ENCODE measurements at regions not wholly inside any gene's neighbourhood (a gene's known extent, or its start where the extent isn't known, plus 50 kb on each side); places are given as distances from the start of the nearest gene placed in this dataset.

DNA sequence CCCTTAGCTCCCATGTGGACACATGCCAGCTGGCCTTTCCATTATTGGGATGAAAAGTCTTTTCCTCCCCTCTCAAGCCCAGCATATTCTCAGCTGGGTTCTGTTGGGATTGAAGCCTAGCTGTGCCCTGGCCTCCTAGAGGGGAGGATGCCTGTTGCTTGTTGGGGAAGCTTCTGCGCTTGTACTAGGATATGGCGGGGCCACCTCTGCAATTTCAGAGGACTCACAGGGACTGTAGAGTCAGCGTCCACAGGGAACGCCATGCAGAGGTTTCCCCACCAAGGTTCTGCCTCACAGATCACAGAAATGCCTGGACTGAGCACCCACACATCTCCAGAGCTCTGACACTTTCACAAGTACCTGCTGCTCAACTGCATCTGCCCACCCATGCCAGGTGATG is 288.7 kb upstream of the FOXQ1 start:
- no peak for DNase-seq

DNA sequence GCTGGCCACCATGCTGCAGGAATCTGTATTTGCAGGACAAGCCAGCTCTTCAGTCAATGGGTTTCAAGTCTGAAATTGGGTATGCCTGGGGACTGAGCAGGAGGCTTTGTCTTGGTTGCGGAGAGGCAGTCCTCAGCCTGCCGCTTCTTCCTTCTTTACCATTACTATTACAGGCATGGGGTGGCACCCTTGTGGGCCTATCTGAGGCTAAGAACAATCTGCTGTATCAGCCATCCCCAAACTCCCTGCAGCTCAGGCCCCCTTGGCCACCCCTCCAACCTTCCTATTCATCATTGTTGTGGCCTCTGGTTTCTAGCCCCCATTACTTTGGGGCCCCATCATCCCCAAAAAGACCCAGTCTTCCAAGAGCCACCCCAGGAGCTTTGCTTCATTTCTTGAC is 289.2 kb upstream of the FOXQ1 start:
- no peak for DNase-seq

DNA sequence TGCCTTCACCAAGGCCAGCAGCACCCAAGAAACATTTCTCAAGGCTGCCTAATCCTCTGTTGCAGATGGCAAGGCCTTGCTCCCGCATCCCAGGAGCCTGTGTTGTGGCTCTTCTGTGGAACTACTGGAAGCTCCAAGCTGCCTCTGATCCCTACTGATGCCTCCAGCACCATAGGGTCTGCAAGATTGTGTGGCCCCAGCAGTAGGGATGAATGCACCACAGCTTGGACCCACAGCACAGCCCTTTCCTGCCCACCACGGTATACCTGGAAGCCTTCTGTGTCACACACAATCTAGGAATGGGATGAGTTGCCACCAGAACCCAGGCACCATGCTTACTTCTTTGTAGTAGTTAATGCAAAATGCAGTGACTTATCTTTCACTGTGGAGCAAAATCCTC is 291.1 kb upstream of the FOXQ1 start:
- DNase-seq, result no peak

- DNase-seq, result no peak
Measured at GRCh38 chr6:1020133-1020532, 291.8 kb upstream of the FOXQ1 start.

DNA sequence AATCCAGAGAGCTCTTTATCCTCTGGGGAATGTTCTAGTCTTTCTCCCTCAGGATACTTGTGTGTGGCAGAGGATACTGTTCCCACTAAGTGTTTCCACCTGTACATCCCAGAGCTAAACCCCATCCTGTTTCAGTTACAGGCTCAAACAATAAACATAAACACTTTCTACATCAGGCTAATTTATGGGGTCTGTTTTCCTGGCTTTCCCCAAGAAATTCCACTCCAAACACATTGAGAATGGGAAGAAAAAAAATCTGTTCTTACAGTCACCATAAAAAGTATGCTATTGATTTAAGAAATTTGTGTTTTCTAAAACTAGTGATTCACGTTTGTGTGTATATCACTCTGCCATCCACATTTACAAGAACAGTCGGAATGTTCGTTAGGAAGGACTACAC is 293.9 kb upstream of the FOXQ1 start:
- DNase-seq, result no peak

GRCh38 chr6:1016329-1017302 is 295.3 kb upstream of the FOXQ1 start:
- DNase-seq, result no peak

DNA sequence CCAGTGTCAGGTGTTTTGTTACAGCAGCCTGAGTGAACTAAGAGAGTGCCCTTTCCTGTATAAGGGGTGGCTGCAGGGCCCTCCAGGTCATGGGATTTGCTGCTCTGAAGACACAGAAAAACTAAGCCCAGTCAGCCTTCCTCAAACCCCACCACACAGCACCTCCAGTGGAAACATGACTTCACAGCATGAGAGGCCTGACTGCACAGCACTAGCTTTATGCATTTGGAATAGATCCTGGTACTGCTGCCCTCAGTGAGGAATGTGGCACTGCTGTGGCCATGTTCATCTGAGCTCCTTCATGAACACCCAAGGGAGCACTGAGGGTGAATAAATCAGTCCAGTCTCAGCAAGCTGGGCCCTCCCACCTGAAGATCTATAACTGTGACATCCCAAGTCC is 296.1 kb upstream of the FOXQ1 start:
- DNase-seq, result no peak

GRCh38 chr6:1014431-1014807 is 297.5 kb upstream of the FOXQ1 start:
- DNase-seq, result no peak

DNA sequence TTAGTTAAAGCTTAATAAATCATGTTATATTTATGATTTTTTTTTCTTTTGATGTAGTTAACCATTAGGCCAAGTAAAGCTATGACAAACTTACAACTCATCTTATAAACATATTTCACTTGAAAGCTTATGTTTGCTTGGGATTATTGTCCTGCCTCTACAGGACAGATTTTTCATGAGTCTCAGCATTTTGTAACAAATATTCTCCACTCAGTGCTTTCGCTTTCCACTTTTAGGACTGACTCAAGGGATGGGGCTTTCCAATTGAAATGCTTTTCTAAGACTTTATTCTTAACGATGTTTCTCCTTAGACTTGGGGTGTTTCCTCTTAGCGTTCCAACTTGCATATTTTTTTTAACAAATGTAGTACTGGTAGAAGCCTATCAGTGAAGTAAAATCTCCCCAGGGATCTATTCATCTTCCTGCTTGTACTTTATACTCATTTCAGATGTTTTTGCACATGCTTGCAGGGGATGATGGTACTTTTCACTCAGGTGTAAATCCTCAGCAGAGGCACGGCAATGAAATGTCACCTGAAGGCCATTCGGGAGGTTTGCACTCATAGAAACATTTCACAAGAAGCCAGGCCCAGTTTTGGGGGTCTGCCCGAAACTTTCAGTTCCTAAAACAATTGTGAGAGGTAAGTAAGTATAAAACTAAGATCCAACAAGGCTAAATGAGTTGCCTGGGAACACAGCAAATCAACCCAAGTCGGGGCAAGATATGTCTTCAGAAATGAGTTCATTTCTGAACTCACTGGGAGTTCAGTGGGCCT is 298.1 kb upstream of the FOXQ1 start:
- no peak for DNase-seq

DNA sequence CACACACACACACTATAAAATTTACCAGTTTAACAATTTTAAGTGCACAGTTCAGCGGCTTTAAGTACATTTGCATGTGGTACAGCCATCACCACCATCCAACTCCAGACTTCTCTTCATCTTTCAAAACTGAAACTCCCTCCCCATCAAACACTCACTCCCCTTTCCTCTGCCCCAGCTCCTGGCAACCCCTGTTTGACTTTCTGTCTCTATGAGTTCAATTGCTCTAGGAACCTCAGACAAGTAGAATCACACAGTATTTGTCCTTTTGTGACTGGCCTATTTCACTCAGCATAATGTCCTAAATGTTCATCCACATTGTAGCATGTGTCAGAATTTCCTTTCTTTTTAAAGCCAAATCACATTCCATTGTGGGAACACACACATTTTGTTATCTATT is 302.8 kb upstream of the FOXQ1 start:
- DNase-seq, result no peak

DNA sequence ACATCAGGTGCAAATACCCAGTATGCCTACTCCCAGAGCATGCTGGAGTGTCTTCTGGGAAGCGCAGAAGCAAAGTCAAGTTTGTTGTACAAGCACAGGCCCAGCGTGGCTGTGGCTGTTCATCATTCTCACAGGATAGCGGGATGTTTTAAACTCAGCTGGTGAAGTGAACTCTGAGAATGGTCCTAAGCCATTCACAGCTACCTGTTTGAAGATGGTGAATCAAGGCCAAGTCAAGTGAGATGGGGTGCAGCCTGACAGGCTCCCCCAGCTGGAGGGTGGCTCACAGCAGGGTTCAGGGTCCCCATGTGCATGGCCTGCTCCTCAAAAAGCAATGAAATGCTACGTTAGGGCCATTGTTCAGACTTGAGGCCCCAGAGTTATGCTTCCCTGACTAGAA is 304.7 kb upstream of the FOXQ1 start:
- DNase-seq, result no peak

GRCh38 chr6:1004885-1005630 is 306.8 kb upstream of the FOXQ1 start:
- DNase-seq, result no peak

DNA sequence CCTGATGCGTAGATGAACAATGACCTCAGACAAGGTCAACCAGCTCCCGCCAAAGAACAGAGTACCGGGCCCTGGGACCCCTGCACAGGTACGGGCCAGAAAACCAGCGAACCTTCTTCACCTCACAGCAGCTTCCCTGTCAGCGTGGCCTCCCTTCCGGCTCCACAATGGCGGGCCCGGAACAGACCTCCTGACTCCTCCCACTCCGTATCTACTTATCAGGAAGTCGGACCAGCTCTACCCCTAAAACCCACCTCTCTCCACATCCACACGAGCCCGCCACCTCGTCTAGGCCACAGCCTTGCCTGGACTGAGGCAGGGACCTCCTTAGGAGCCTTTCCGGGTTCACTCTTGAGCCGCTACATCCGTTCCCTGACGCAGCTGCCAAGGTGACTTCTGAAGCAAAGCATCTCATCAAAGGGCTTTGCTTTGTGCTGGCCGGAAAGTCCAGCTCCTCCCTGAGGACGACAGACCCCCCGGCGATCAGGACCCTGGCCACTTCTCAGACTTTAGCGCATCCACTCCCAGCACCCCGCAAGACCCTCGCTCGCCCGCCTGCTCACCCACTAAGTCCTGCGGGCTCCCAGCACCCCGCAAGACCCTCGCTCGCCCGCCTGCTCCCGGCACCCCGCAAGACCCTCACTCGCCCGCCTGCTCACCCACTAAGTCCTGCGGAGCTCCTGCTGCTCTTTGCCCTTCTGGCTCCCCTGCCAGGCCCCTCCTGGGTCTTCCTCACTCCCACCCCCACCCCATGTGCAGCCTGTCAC is 308.3 kb upstream of the FOXQ1 start:
- DNase-seq, result no peak

- DNase-seq, result no peak
Measured at GRCh38 chr6:1002989-1003388, 308.9 kb upstream of the FOXQ1 start.

GRCh38 chr6:1001655-1002349 is 308.9 kb upstream of the EXOC2 start:
- DNase-seq, result no peak

DNA sequence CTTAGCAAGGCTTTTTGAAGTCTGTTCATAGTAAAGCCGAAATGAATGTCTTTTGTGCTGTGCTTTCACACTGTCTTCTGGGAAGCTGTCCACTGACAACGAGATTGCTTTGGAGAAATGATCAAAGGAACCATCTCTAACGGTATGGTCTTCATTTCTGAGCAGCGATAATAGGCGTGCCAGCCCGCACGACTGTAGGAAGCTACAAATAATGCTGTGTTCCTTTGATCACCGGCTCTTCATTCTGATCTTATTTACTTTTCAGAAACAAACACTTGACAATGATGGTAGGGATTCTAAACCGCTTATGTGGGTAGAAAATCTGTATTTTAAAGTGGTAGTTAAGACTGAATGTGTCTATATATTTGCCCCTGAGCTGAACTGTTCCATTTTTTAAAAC is 306.6 kb upstream of the EXOC2 start:
- DNase-seq, result no peak

DNA sequence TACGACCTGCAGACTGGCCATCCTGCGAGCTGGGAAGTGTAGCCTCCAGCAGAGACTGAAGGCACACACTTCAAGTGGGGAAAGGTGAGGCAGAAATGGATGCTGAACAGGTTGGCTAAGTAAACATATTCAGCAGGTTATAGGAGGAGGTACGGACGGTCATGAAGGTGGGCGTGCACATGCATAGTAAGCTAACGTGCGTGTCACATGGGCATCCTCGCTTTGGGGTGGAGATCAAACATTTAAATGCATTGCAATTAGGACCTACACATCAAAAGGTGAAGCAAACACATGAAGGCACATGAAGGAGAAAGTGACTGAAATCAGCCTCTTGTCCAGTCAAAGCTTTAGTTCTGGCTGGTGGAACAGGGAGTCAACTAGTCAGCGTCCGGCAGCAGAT is 305.6 kb upstream of the EXOC2 start:
- DNase-seq, result no peak

DNA sequence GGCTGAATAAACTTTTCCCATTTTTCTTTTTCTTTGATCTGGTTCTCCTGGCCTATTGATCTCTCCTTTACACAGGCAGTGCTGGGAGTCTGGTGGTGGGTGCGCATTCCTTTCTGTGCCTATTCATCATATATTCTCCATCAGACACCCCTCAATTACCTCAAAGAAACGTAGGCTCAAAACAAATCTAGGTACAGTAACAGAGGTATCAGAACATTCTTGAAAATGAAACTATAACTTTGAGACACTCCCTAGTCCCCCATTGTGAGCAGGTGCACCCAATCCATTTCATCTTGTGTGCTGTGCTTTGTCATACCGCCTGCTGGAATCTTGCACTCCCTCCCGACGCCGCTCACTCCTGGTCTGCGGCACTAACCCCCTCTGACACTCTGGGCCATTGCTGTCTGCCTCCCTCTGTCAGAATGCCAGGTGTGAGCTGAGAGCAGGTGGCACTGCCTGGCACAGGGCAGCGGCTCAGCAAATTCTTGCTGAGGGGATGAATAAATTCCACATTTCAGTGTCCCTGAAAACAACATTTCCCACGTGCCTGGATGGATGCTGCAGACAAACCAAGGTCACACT is 303.4 kb upstream of the EXOC2 start:
- DNase-seq, result no peak

DNA sequence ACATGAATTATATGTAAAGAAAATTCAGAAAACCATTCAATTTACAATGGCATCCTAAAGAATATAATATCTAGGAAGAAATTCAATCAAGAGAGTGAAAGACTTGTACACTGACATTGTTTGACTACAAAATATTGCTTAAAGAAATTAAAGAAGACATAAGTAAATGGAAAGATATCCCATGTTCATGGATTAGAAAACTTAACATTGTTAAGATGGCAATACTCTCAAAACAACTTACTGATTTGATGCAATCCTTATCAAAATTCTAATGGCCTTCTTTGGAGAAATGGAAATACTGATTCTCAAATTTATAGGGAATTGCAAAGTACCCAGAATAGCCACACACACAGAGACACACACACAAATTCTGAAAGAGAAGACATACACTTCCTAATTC is 298.3 kb upstream of the EXOC2 start:
- DNase-seq, result no peak

DNA sequence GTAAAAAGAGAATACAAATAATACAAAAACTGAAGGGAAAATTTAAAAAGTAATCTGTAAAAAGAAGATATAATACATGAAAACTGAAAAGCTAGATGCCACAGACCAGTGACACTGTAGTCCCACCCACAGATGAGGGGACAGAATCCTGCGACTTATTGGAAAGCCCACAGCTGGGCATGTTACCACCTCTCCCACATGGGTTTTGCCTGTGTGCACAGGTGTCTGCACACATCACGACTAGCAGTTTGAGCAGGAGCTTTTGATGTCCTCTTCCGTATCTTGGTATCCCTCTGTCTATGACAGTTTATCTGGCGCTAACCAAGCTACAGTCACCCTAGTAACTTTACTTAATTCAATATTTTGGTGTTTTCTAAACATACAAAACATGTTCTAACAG is 291.1 kb upstream of the EXOC2 start:
- DNase-seq, result no peak

DNA sequence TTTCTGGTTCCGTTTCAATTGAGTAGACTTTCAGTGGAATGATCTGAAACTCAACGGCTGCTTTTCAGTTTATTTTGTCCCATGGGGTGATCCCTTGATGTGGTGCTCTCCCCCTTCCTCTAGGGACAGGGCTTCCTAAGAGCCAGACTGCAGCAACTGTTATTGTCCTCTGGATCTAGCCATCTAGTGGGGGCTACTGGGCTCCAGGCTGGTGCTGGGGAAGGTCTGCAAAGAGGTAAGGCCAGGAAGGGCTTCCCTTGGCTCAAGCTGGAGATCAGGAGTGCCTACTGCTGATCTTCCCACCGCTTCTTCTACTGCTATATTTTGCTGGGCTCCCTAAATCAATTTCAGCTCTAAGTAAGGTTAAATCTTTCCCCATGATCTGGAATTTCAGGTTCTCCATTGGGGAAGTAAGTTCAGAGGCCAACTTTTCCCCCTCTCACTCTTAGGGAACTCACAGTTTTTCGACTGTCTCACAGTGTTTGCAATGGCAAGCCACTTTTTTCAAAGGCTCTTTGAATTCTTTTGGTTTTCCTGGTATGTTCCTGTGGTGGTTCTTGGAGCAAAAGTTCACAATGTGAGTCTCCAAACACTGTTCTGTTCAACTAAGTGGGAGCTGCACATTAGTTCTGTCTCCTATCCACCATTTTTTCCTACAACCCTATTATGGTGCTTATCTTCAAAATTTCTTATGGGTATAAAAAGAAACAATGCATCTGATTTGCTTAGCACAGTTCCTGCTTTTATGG is 286.2 kb upstream of the EXOC2 start:
- DNase-seq, result no peak
